K562 (cell line): ENCODE measurements at regions not wholly inside any gene's neighbourhood (a gene's known extent, or its start where the extent isn't known, plus 50 kb on each side); places are given as distances from the start of the nearest gene placed in this dataset.
A peak's percentile ranks its signal among the peaks of the same experiment; 100 is the strongest.

Experiments used
- ATAC-seq: fragments of 200-7000 bp; cut with Tn5 transposase; 3 replicates; pipeline ENCODE4 v1.9.1; 2020; ENCODE audit warnings: moderate library complexity
- BruUV-seq: library from RNA; stranded (reverse); fragments of 400-500 nt; replicated peaks from 2 replicates; lab custom pipeline; 2021; lab: Mats Ljungman, UMichigan
- CTCF ChIA-PET: fragments of 300-600 bp; formaldehyde crosslinking; extraction: SDS; loops from one replicate; lab custom pipeline; 2021; ENCODE audit warnings: low intra/inter-chr PET ratio; lab: Yijun Ruan, JAX
- POLR2A ChIA-PET: fragments of 300-600, 350-650 bp; sonication (Branson Sonifier 250); formaldehyde crosslinking; extraction: SDS; loops from one replicate; lab custom pipeline; 2021; ENCODE audit warnings: antibody characterized with exemption, inconsistent platforms; lab: Yijun Ruan, JAX
- DNase-seq, 4 experiments: peaks; one replicate each; pipeline versions ENCODE4 v3.0.0 to v3.0.0-alpha.2; 2011 to 2018; ENCODE audit warnings: low spot score in 3 of 4, mixed read lengths in 3 of 4; ENCODE audit errors: extremely low read depth in 1 of 4
- FAIRE-seq: peaks from 2 replicates; lab custom pipeline; 2011; peaks lifted over from hg19 to GRCh38; lab: Jason Lieb, UNC
- H2AFZ ChIP-seq: 2 replicates; pipeline ENCODE4 v1.6.0; 2011; ENCODE audit warnings: low read depth, low read length, control low read depth, inconsistent platforms
- H3K27ac ChIP-seq: fragments of 200-600 bp; 3 replicates; pipeline ENCODE4 v1.8.0; 2011; ENCODE audit warnings: low read depth, mild to moderate bottlenecking, control low read depth, inconsistent platforms, low read length, moderate library complexity, mixed read lengths; ENCODE audit errors: extremely low read depth
- H3K27me3 ChIP-seq, 2 experiments: fragments of 300-600 bp in 1 of 2; 2 replicates in 1 of 2; 3 replicates in 1 of 2; pipeline versions ENCODE4 v1.6.0 to v1.8.0; 2011; ENCODE audit warnings: inconsistent platforms in 2 of 2, low read length in 2 of 2, mild to moderate bottlenecking in 1 of 2, mixed read lengths in 1 of 2, moderate library complexity in 1 of 2; ENCODE audit not compliant: control insufficient read depth in 2 of 2, insufficient read depth in 2 of 2
- H3K36me3 ChIP-seq: fragments of 300-600 bp; 3 replicates; pipeline ENCODE4 v1.8.0; 2011; ENCODE audit warnings: mild to moderate bottlenecking, low read length, inconsistent platforms; ENCODE audit not compliant: control insufficient read depth, insufficient read depth
- H3K4me1 ChIP-seq, 2 experiments: fragments of 200-600 bp in 1 of 2; replicated peaks in 1 of 2; 2 replicates in 1 of 2; 3 replicates in 1 of 2; pipeline versions ENCODE4 v1.5.1 to v1.8.0; 2011; ENCODE audit warnings: inconsistent platforms in 2 of 2, low read length in 2 of 2, mild to moderate bottlenecking in 1 of 2, mixed read lengths in 1 of 2, moderate library complexity in 1 of 2; ENCODE audit not compliant: control insufficient read depth in 2 of 2, insufficient read depth in 2 of 2
- H3K4me2 ChIP-seq: 2 replicates; pipeline ENCODE4 v1.6.1; 2011; ENCODE audit warnings: low read length, control low read depth, inconsistent platforms, mixed read lengths; ENCODE audit not compliant: insufficient read depth
- H3K4me3 ChIP-seq: fragments of 200-600 bp; sonication (generic), shearing (Covaris generic); 2 replicates; pipeline ENCODE4 v1.5.1; 2016; ENCODE audit warnings: control low read depth, inconsistent platforms
- H3K79me2 ChIP-seq: fragments of 200-600 bp; 3 replicates; pipeline ENCODE4 v1.8.0; 2011; ENCODE audit warnings: low read length, inconsistent platforms; ENCODE audit not compliant: control insufficient read depth, insufficient read depth
- H3K9ac ChIP-seq, 2 experiments: 2 replicates each; pipeline versions ENCODE4 v1.6.0 to v1.6.1; 2011; ENCODE audit warnings: low read depth in 2 of 2, low read length in 2 of 2, control low read depth in 1 of 2, inconsistent platforms in 1 of 2, mild to moderate bottlenecking in 1 of 2, mixed read lengths in 1 of 2; ENCODE audit not compliant: insufficient read depth in 1 of 2
- H3K9me1 ChIP-seq: one replicate; pipeline ENCODE4 v1.6.0; 2011; ENCODE audit warnings: inconsistent platforms, mild to moderate bottlenecking, low read length, moderate library complexity; ENCODE audit not compliant: control insufficient read depth, insufficient read depth
- H3K9me3 ChIP-seq: replicated peaks from 2 replicates; pipeline ENCODE4 v1.5.1; 2011; ENCODE audit warnings: low read depth, low read length, inconsistent platforms; ENCODE audit not compliant: control insufficient read depth, insufficient read depth
- H4K20me1 ChIP-seq: replicated peaks from 2 replicates; pipeline ENCODE4 v1.6.1; 2011; ENCODE audit warnings: low read length, inconsistent platforms, mixed read lengths; ENCODE audit not compliant: control insufficient read depth, insufficient read depth
- CBX8 ChIP-seq: fragments of 200-600 bp; sonication (generic); IDR thresholded peaks from 2 replicates; pipeline ENCODE4 v1.6.1; 2012; ENCODE audit warnings: borderline replicate concordance, mixed run types, low read depth, mild to moderate bottlenecking, moderate library complexity, mixed read lengths, low read length, control low read depth, inconsistent platforms; ENCODE audit not compliant: poor library complexity, severe bottlenecking; ENCODE audit errors: extremely low read depth
- CHD1 ChIP-seq: fragments of 200-600 bp; sonication (generic); IDR thresholded peaks from one replicate; pipeline ENCODE4 v1.6.1; 2012; ENCODE audit warnings: mild to moderate bottlenecking, moderate library complexity, low read length, inconsistent platforms
- CHD4 ChIP-seq: fragments of 200-600 bp; sonication (generic); IDR thresholded peaks from 3 replicates; pipeline ENCODE4 v1.6.1; 2012; ENCODE audit warnings: low read depth, mild to moderate bottlenecking, mixed read lengths, low read length, inconsistent platforms; ENCODE audit not compliant: insufficient read depth, insufficient replicate concordance, poor library complexity, severe bottlenecking
- EP300 ChIP-seq: IDR thresholded peaks from 2 replicates; pipeline ENCODE4 v1.6.1; 2012; ENCODE audit warnings: low read length, improper control_type of control experiment
- ESRRB ChIP-seq: fragments of 250-450 bp; sonication (Bioruptor Pico); IDR thresholded peaks from 2 replicates; pipeline ENCODE4 v1.5.0; 2020; ENCODE audit warnings: mild to moderate bottlenecking, moderate library complexity, borderline replicate concordance
- JUN ChIP-seq, 2 experiments: sonication (generic) in 1 of 2; formaldehyde crosslinking in 1 of 2; IDR thresholded peaks; 2 replicates each; pipeline versions ENCODE4 v1.6.1 to v1.8.0; 2012 to 2022; ENCODE audit warnings: borderline replicate concordance in 2 of 2, mild to moderate bottlenecking in 2 of 2, improper control_type of control experiment in 1 of 2, low read depth in 1 of 2, low read length in 1 of 2, missing genetic modification reagents in 1 of 2
- PHB ChIP-seq: fragments of 250-450 bp; sonication (Bioruptor Pico); IDR thresholded peaks from 2 replicates; pipeline ENCODE4 v1.5.0; 2021
- PTBP1 ChIP-seq: fragments of 200-400 bp; formaldehyde crosslinking; IDR thresholded peaks from 2 replicates; pipeline ENCODE4 v1.6.1; 2017; ENCODE audit warnings: low read depth, low read length
- PURB ChIP-seq: sonication (generic); formaldehyde crosslinking; IDR thresholded peaks from 2 replicates; pipeline ENCODE4 v1.9.0; 2021; ENCODE audit warnings: low read depth, mild to moderate bottlenecking, missing genetic modification reagents
- RFX5 ChIP-seq: IDR thresholded peaks from 2 replicates; pipeline ENCODE4 v1.6.1; 2011; ENCODE audit warnings: low read depth, mild to moderate bottlenecking, improper control_type of control experiment, low read length
- SOX6 ChIP-seq: fragments of 450-650 bp; IDR thresholded peaks from 2 replicates; pipeline ENCODE4 v1.6.1; 2014; ENCODE audit warnings: mild to moderate bottlenecking
- XRCC3 ChIP-seq: fragments of 450-650 bp; IDR thresholded peaks from 2 replicates; pipeline ENCODE4 v1.6.1; 2017; ENCODE audit warnings: mild to moderate bottlenecking, moderate library complexity
- ZNF561 ChIP-seq: fragments of 450-650 bp; formaldehyde crosslinking; conservative IDR thresholded peaks from 2 replicates; pipeline ENCODE4 v1.4.0; 2020; ENCODE audit warnings: mild to moderate bottlenecking, moderate library complexity
- WGBS: fragments of 100-300 bp; shearing (Covaris generic); methylation state at CpG from one replicate; pipeline ENCODE4 v1.1.6; 2016; ENCODE audit warnings: low coverage, mixed read lengths; ENCODE audit not compliant: insufficient coverage; ENCODE audit errors: missing lambda C conversion rate; 5-methylcytosine and 5-hydroxymethylcytosine counted together
- in situ Hi-C: fragments of 300-500 bp; cut with MboI; formaldehyde crosslinking; loops from 4 replicates; pipeline ENCODE4 v1.15.0; 2018; ENCODE audit warnings: inconsistent platforms, mixed read lengths
- intact Hi-C: fragments of 100-400 bp; cut with micrococcal nuclease; formaldehyde crosslinking; loops from 2 replicates; pipeline ENCODE4 v1.14.2; 2022
- TF ChIP-seq, protein P1 (sequence below): sonication (generic); IDR thresholded peaks from 2 replicates; pipeline ENCODE4 v1.6.1; 2016
- TF ChIP-seq, protein P2 (sequence below): IDR thresholded peaks from 2 replicates; pipeline ENCODE4 v1.6.1; 2011; ENCODE audit warnings: borderline replicate concordance, low read depth, mild to moderate bottlenecking, moderate library complexity, low read length; ENCODE audit not compliant: insufficient read depth, poor library complexity, severe bottlenecking
- TF ChIP-seq, protein P3 (sequence below), 3 experiments: IDR thresholded peaks in 2 of 3; conservative IDR thresholded peaks in 1 of 3; 2 replicates each; pipeline ENCODE4 v1.5.1; 2011 to 2012; ENCODE audit warnings: low read length in 3 of 3, mild to moderate bottlenecking in 3 of 3, control low read depth in 2 of 3, improper control_type of control experiment in 1 of 3, inconsistent platforms in 1 of 3, low read depth in 1 of 3, mixed read lengths in 1 of 3, moderate library complexity in 1 of 3; ENCODE audit not compliant: insufficient read depth in 2 of 3

DNA sequence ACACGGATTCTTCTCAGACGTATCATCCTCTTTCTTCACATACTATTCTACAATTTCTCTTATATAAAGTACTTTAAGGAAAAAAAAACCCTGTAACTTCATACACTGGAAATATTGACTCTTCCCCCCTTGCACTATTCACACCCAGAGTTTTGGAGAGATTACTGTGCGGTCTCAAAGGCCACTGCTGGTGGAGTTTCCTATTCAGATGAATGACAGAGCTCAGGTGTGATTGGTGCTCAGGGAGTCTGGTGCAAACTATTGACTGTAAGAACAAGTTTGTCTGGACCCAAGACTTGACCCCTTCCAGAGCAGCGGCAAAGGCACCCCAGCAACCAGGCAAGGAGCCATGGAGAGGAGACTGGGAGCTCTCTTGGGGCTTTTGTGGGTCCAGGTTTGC, 187.5 kb upstream of the OR4E1 start (continued):
- TF ChIP-seq PTBP1 (no peak), SOX6 (no peak), CBX8 (no peak)
- TF ChIP-seq, all 486 proteins: peak for 0

DNA sequence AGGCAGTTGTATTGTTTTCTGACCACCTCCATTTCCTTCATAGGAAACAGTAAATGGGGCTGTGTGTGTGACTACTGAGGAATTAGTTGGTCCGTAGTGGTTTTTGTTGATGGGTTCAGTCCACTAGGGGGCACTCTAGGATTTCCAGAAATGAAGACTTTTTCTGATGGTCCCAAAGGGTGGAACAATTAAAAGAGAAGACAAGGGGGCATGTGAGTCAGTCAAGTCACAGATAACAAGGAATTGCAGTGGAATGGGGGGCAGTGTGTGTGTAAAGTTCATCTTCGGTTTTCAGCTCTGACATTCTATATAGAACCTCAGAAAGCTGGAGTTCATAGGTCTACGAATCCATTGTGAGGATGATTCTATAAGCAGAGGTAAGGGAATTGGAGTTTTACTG, 186.6 kb upstream of the OR4E1 start:
- in situ Hi-C loops, result no loop called here
- no TSS peak for BruUV-seq
- ATAC-seq, result peak; percentile 49; the same call in 2 of the 3 replicates
- H4K20me1 ChIP-seq, result no peaks in the 10 kb centered on the region
- H3K9me1 ChIP-seq, result no peaks in the 10 kb centered on the region
- POLR2A ChIA-PET, result no interaction called here
- no peaks in the 10 kb centered on the region for H3K79me2 ChIP-seq
- intact Hi-C loops, result no loop called here
- no peak overlapping the region for H2AFZ ChIP-seq
- no peak for FAIRE-seq
- no peaks in the 10 kb centered on the region for H3K27me3 ChIP-seq
- no peak overlapping the region for H3K4me2 ChIP-seq
- no peak overlapping the region for H3K4me3 ChIP-seq
- WGBS, result 0% methylated on average over 3 of the region's 3 CpGs
- CTCF ChIA-PET, result no interaction called here
- H3K4me1 ChIP-seq, result no peaks in the 10 kb centered on the region
- no peaks in the 10 kb centered on the region for H3K9me3 ChIP-seq
- no peak overlapping the region for H3K27ac ChIP-seq
- no peaks in the 10 kb centered on the region for H3K36me3 ChIP-seq
- no peak overlapping the region for H3K9ac ChIP-seq
- peak; percentile 11 to 37 (median 18) for DNase-seq
- TF ChIP-seq EP300, result no peak
- TF ChIP-seq, protein P1, sequence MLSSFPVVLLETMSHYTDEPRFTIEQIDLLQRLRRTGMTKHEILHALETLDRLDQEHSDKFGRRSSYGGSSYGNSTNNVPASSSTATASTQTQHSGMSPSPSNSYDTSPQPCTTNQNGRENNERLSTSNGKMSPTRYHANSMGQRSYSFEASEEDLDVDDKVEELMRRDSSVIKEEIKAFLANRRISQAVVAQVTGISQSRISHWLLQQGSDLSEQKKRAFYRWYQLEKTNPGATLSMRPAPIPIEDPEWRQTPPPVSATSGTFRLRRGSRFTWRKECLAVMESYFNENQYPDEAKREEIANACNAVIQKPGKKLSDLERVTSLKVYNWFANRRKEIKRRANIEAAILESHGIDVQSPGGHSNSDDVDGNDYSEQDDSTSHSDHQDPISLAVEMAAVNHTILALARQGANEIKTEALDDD, result no peak
- no peak for TF ChIP-seq XRCC3
- TF ChIP-seq, protein P2, sequence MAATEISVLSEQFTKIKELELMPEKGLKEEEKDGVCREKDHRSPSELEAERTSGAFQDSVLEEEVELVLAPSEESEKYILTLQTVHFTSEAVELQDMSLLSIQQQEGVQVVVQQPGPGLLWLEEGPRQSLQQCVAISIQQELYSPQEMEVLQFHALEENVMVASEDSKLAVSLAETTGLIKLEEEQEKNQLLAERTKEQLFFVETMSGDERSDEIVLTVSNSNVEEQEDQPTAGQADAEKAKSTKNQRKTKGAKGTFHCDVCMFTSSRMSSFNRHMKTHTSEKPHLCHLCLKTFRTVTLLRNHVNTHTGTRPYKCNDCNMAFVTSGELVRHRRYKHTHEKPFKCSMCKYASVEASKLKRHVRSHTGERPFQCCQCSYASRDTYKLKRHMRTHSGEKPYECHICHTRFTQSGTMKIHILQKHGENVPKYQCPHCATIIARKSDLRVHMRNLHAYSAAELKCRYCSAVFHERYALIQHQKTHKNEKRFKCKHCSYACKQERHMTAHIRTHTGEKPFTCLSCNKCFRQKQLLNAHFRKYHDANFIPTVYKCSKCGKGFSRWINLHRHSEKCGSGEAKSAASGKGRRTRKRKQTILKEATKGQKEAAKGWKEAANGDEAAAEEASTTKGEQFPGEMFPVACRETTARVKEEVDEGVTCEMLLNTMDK, result peak; percentile 21
- TF ChIP-seq JUN (IDR thresholded peaks at IDR 0.05; ENCODE audit: borderline replicate concordance, low read depth, low read length), result no peak
- no peak for TF ChIP-seq JUN (CRISPR knock-in tag; IDR thresholded peaks at IDR 0.05; ENCODE audit: borderline replicate concordance)
- TF ChIP-seq RFX5, result no peak
- TF ChIP-seq ZNF561 (CRISPR knock-in tag), result no peak
- no peak for TF ChIP-seq CHD1
- no peak for TF ChIP-seq PHB (CRISPR knock-in tag)
- TF ChIP-seq, protein P3, sequence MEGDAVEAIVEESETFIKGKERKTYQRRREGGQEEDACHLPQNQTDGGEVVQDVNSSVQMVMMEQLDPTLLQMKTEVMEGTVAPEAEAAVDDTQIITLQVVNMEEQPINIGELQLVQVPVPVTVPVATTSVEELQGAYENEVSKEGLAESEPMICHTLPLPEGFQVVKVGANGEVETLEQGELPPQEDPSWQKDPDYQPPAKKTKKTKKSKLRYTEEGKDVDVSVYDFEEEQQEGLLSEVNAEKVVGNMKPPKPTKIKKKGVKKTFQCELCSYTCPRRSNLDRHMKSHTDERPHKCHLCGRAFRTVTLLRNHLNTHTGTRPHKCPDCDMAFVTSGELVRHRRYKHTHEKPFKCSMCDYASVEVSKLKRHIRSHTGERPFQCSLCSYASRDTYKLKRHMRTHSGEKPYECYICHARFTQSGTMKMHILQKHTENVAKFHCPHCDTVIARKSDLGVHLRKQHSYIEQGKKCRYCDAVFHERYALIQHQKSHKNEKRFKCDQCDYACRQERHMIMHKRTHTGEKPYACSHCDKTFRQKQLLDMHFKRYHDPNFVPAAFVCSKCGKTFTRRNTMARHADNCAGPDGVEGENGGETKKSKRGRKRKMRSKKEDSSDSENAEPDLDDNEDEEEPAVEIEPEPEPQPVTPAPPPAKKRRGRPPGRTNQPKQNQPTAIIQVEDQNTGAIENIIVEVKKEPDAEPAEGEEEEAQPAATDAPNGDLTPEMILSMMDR (IDR thresholded peaks at IDR 0.05 in 2 of 3, conservative IDR thresholded peaks at IDR 0.05 in 1 of 3; ENCODE audit: insufficient read depth in 2 of 3, low read depth in 1 of 3, low read length in 3 of 3), result peak; percentile 26 to 54 (median 48); a peak in 5 of 6 replicates
- TF ChIP-seq CHD4, result no peak
- TF ChIP-seq ESRRB, result no peak
- TF ChIP-seq PURB (CRISPR knock-in tag), result no peak
